IMR-90 (cell line): ENCODE measurements at regions not wholly inside any gene's neighbourhood (a gene's known extent, or its start where the extent isn't known, plus 50 kb on each side); places are given as distances from the start of the nearest gene placed in this dataset.

Experiments
- ATAC-seq: fragments of 200-7000 bp; cut with Tn5 transposase; 2 replicates; pipeline ENCODE4 v1.9.1; 2020; ENCODE audit warnings: low read depth, mild to moderate bottlenecking, moderate library complexity
- BruUV-seq: library from RNA; stranded (reverse); fragments of 400-500 nt; replicated peaks from 2 replicates; lab custom pipeline; 2021; lab: Mats Ljungman, UMichigan
- CTCF ChIA-PET: fragments of 300-600 bp; formaldehyde crosslinking; extraction: SDS; loops from one replicate; lab custom pipeline; 2021; ENCODE audit warnings: antibody characterized with exemption; lab: Yijun Ruan, JAX
- POLR2A ChIA-PET: fragments of 300-600 bp; sonication (Branson Sonifier 250); formaldehyde crosslinking; loops from one replicate; lab custom pipeline; 2022; ENCODE audit warnings: antibody characterized with exemption; ENCODE audit not compliant: unreplicated experiment; lab: Charles Lee
- DNase-seq: peaks from one replicate; pipeline ENCODE4 v3.0.0; 2013
- H2AFZ ChIP-seq: replicated peaks from 2 replicates; pipeline ENCODE3; 2013; ENCODE audit warnings: low read length, mild to moderate bottlenecking; ENCODE audit not compliant: poor library complexity
- H2AK5ac ChIP-seq: 2 replicates; pipeline ENCODE4 v1.6.1; 2013; ENCODE audit warnings: low read depth, low read length, inconsistent platforms
- H2AK9ac ChIP-seq: replicated peaks from 2 replicates; pipeline ENCODE3; 2013; ENCODE audit warnings: mild to moderate bottlenecking, low read depth, low read length, moderate library complexity; ENCODE audit not compliant: poor library complexity
- H2BK120ac ChIP-seq: 2 replicates; pipeline ENCODE4 v1.6.1; 2013; ENCODE audit warnings: low read depth, low read length, inconsistent platforms
- H2BK15ac ChIP-seq: 3 replicates; pipeline ENCODE4 v1.6.1; 2013; ENCODE audit warnings: low read depth, low read length, inconsistent platforms
- H2BK20ac ChIP-seq: 2 replicates; pipeline ENCODE4 v1.6.1; 2013; ENCODE audit warnings: low read depth, mild to moderate bottlenecking, inconsistent platforms, low read length, moderate library complexity
- H2BK5ac ChIP-seq: 2 replicates; pipeline ENCODE4 v1.6.1; 2013; ENCODE audit warnings: mild to moderate bottlenecking, low read depth, low read length, inconsistent platforms; ENCODE audit not compliant: poor library complexity, severe bottlenecking
- H3K14ac ChIP-seq: replicated peaks from 2 replicates; pipeline ENCODE4 v1.6.1; 2013; ENCODE audit warnings: low read depth, low read length, inconsistent platforms
- H3K18ac ChIP-seq: 2 replicates; pipeline ENCODE4 v1.6.1; 2013; ENCODE audit warnings: low read depth, low read length, control low read depth
- H3K23ac ChIP-seq: 2 replicates; pipeline ENCODE4 v1.6.1; 2013; ENCODE audit warnings: low read depth, low read length, inconsistent platforms
- H3K27ac ChIP-seq: 2 replicates; pipeline ENCODE4 v1.5.1; 2013; ENCODE audit warnings: mild to moderate bottlenecking, control low read depth, low read length; ENCODE audit not compliant: insufficient read depth
- H3K27me3 ChIP-seq: 2 replicates; pipeline ENCODE4 v1.6.1; 2013; ENCODE audit warnings: low read length; ENCODE audit not compliant: control insufficient read depth, insufficient read depth
- H3K36me3 ChIP-seq: 2 replicates; pipeline ENCODE4 v1.6.1; 2013; ENCODE audit warnings: low read length, mixed read lengths; ENCODE audit not compliant: control insufficient read depth, insufficient read depth
- H3K4ac ChIP-seq: 2 replicates; pipeline ENCODE4 v1.6.1; 2013; ENCODE audit warnings: low read depth, low read length, inconsistent platforms
- H3K4me1 ChIP-seq: 2 replicates; pipeline ENCODE4 v1.6.1; 2013; ENCODE audit warnings: low read length, mixed read lengths; ENCODE audit not compliant: control insufficient read depth, insufficient read depth
- H3K4me2 ChIP-seq: 2 replicates; pipeline ENCODE4 v1.6.1; 2013; ENCODE audit warnings: low read depth, mild to moderate bottlenecking, control low read depth, low read length, moderate library complexity
- H3K4me3 ChIP-seq: 2 replicates; pipeline ENCODE4 v1.5.1; 2013; ENCODE audit warnings: low read depth, mild to moderate bottlenecking, control low read depth, low read length, moderate library complexity; ENCODE audit not compliant: insufficient read depth
- H3K56ac ChIP-seq: 2 replicates; pipeline ENCODE4 v1.6.1; 2013; ENCODE audit warnings: low read length, inconsistent platforms; ENCODE audit not compliant: insufficient read depth; ENCODE audit errors: extremely low read depth
- H3K79me1 ChIP-seq, 2 experiments: 2 replicates each; pipeline ENCODE4 v1.6.1; 2013; ENCODE audit warnings: low read length in 2 of 2, inconsistent platforms in 1 of 2, low read depth in 1 of 2
- H3K9ac ChIP-seq: 2 replicates; pipeline ENCODE4 v1.6.1; 2013; ENCODE audit warnings: low read depth, low read length, control low read depth
- H3K9me1 ChIP-seq: 2 replicates; pipeline ENCODE4 v1.6.1; 2013; ENCODE audit warnings: low read length, inconsistent platforms; ENCODE audit not compliant: insufficient read depth
- H3K9me3 ChIP-seq: 2 replicates; pipeline ENCODE4 v1.6.1; 2013; ENCODE audit warnings: low read length; ENCODE audit not compliant: control insufficient read depth, insufficient read depth
- H4K20me1 ChIP-seq: 2 replicates; pipeline ENCODE4 v1.6.1; 2013; ENCODE audit warnings: low read length, inconsistent platforms; ENCODE audit not compliant: insufficient read depth
- H4K5ac ChIP-seq: 2 replicates; pipeline ENCODE4 v1.6.1; 2013; ENCODE audit warnings: mild to moderate bottlenecking, low read depth, low read length, control low read depth
- H4K8ac ChIP-seq, 2 experiments: 2 replicates each; pipeline ENCODE4 v1.6.1; 2013; ENCODE audit warnings: low read depth in 2 of 2, low read length in 2 of 2, control low read depth in 1 of 2, inconsistent platforms in 1 of 2
- H4K91ac ChIP-seq: 2 replicates; pipeline ENCODE4 v1.6.1; 2013; ENCODE audit warnings: low read depth, low read length, inconsistent platforms; ENCODE audit not compliant: insufficient read depth
- BHLHE40 ChIP-seq: fragments of 150-350 bp; IDR thresholded peaks from 2 replicates; pipeline ENCODE4 v1.6.1; 2016; ENCODE audit warnings: mild to moderate bottlenecking, low read depth, low read length
- CHD1 ChIP-seq: IDR thresholded peaks from 2 replicates; pipeline ENCODE4 v1.6.1; 2012; ENCODE audit warnings: low read depth, low read length, improper control_type of control experiment
- CTCF ChIP-seq: conservative IDR thresholded peaks from 2 replicates; pipeline ENCODE4 v1.5.1; 2012; ENCODE audit warnings: mild to moderate bottlenecking, low read depth, low read length, improper control_type of control experiment
- ELK1 ChIP-seq: fragments of 150-350 bp; IDR thresholded peaks from 2 replicates; pipeline ENCODE4 v1.6.1; 2016; ENCODE audit warnings: low read depth, mild to moderate bottlenecking, low read length, moderate library complexity, borderline replicate concordance
- NFE2L2 ChIP-seq: fragments of 150-350 bp; IDR thresholded peaks from 2 replicates; pipeline ENCODE4 v1.6.1; 2016; ENCODE audit warnings: low read depth, mild to moderate bottlenecking, low read length
- RCOR1 ChIP-seq: IDR thresholded peaks from 2 replicates; pipeline ENCODE4 v1.6.1; 2012; ENCODE audit warnings: mild to moderate bottlenecking, low read length, improper control_type of control experiment; ENCODE audit not compliant: insufficient replicate concordance
- SMC3 ChIP-seq: fragments of 150-350 bp; IDR thresholded peaks from 2 replicates; pipeline ENCODE4 v1.6.1; 2016; ENCODE audit warnings: low read depth, mild to moderate bottlenecking, antibody characterized with exemption, low read length, moderate library complexity
- WGBS, 2 experiments: methylation state at CpG; one replicate each; pipeline versions ENCODE4 v1.1.5 to v1.1.7; 2013; ENCODE audit warnings: missing lambda C conversion rate in 2 of 2; ENCODE audit not compliant: insufficient read length in 1 of 2; ENCODE audit errors: extremely low coverage in 2 of 2; 5-methylcytosine and 5-hydroxymethylcytosine counted together
- dilution Hi-C: fragments of 300-500 bp; cut with HindIII; formaldehyde crosslinking; loops from one replicate; pipeline ENCODE4 v1.14.3; 2018; ENCODE audit warnings: low sequenced_read_pairs; ENCODE audit not compliant: unreplicated experiment
- in situ Hi-C: fragments of 300-500 bp; cut with MboI; formaldehyde crosslinking; loops from 3 replicates; pipeline ENCODE4 v1.14.3; 2019; ENCODE audit warnings: low sequenced_read_pairs, inconsistent platforms, mixed read lengths
- intact Hi-C: fragments of 100-400 bp; cut with micrococcal nuclease; formaldehyde crosslinking; loops from 2 replicates; pipeline ENCODE4 v1.10.0; 2022

- Histone ChIP-seq H3K36me3 (no peaks in the 10 kb centered on the region), H3K4me3 (no peak overlapping the region), H3K14ac (0 out of 2 replicates have a peak overlapping the region, but pooled peaks have one; percentile 17), H4K5ac (no peak overlapping the region), H2AK9ac (no peak overlapping the region), H3K4me1 (peaks cover 3% of the 10 kb centered on the region; the same call in 1 of the 2 replicates), H2AK5ac (no peak overlapping the region), H2BK20ac (peak overlapping the region; percentile 13; the same call in 1 of the 2 replicates), H3K79me1 (no peaks in the 10 kb centered on the region), H3K9me1 (no peaks in the 10 kb centered on the region), H4K20me1 (no peaks in the 10 kb centered on the region), H3K27me3 (no peaks in the 10 kb centered on the region), H4K91ac (no peak overlapping the region), H3K56ac (no peak overlapping the region), H3K27ac (no peak overlapping the region), H2BK5ac (no peak overlapping the region), H2BK120ac (no peak overlapping the region), H3K4ac (no peak overlapping the region), H3K23ac (no peak overlapping the region), H4K8ac (no peak overlapping the region), H3K9me3 (no peaks in the 10 kb centered on the region), H3K18ac (no peak overlapping the region), H3K9ac (no peak overlapping the region), H2BK15ac (no peak overlapping the region), H3K4me2 (no peak overlapping the region), H2AFZ (no peak overlapping the region)
- WGBS, 2 experiments, result no CpG with 5 or more reads among the region's 1 CpG
- ChIA-PET POLR2A (no interaction called here), CTCF (interaction anchor here (0.9 kb wide), 1 partner anchor 15 kb away, joined by 3 read pairs; no protein-coding TSS in a partner anchor)
- ATAC-seq (peak; percentile 32; the same call in 1 of the 2 replicates), DNase-seq (no peak)
- TF ChIP-seq SMC3 (no peak), CHD1 (no peak), RCOR1 (no peak), CTCF (no peak), BHLHE40 (no peak), ELK1 (no peak), NFE2L2 (no peak)
- intact Hi-C loops, result no loop called here
- dilution Hi-C loops, result no loop called here
- no TSS peak for BruUV-seq
- in situ Hi-C loops, result no loop called here
Measured at GRCh38 chr5:125298746-125299379, 552.4 kb upstream of the ZNF608 start.
